Keratinocyte (primary cell): ENCODE measurements at regions not wholly inside any gene's neighbourhood (a gene's known extent, or its start where the extent isn't known, plus 50 kb on each side); places are given as distances from the start of the nearest gene placed in this dataset.

ENCODE experiments used
- DNase-seq: peaks from one replicate; pipeline ENCODE4 v3.0.0-alpha.2; 2011; ENCODE audit warnings: low read depth, missing footprints, low spot score
- FAIRE-seq: peaks from 2 replicates; lab custom pipeline; 2011; peaks lifted over from hg19 to GRCh38; lab: Jason Lieb, UNC
- H2AFZ ChIP-seq: 2 replicates; pipeline ENCODE4 v1.6.0; 2012; ENCODE audit warnings: low read length, control low read depth, inconsistent platforms; ENCODE audit not compliant: control insufficient read depth
- H3K27ac ChIP-seq: 2 replicates; pipeline ENCODE4 v1.5.1; 2011; ENCODE audit warnings: low read length; ENCODE audit not compliant: control insufficient read depth, insufficient read depth
- H3K27me3 ChIP-seq: 3 replicates; pipeline ENCODE4 v1.6.0; 2011; ENCODE audit warnings: low read length; ENCODE audit not compliant: control insufficient read depth, insufficient read depth; ENCODE audit errors: extremely low read depth
- H3K36me3 ChIP-seq, 2 experiments: 2 replicates in 1 of 2; 3 replicates in 1 of 2; pipeline ENCODE4 v1.5.1; 2011; ENCODE audit warnings: low read length in 2 of 2, mild to moderate bottlenecking in 1 of 2; ENCODE audit not compliant: control insufficient read depth in 2 of 2, insufficient read depth in 2 of 2; ENCODE audit errors: extremely low read depth in 1 of 2
- H3K4me1 ChIP-seq: 3 replicates; pipeline ENCODE4 v1.5.1; 2011; ENCODE audit warnings: low read length; ENCODE audit not compliant: control insufficient read depth, insufficient read depth; ENCODE audit errors: extremely low read depth
- H3K4me2 ChIP-seq: 3 replicates; pipeline ENCODE4 v1.6.0; 2011; ENCODE audit warnings: low read depth, low read length; ENCODE audit not compliant: control insufficient read depth, insufficient read depth; ENCODE audit errors: extremely low read depth
- H3K4me3 ChIP-seq, 3 experiments: fragments of 200-600 bp in 1 of 3; sonication (generic) in 1 of 3; 2 replicates in 2 of 3; 3 replicates in 1 of 3; pipeline ENCODE4 v1.5.1; 2011 to 2016; ENCODE audit warnings: low read length in 3 of 3, mild to moderate bottlenecking in 3 of 3, control low read depth in 2 of 3, inconsistent platforms in 1 of 3, low read depth in 1 of 3, mixed read lengths in 1 of 3, mixed run types in 1 of 3, moderate library complexity in 1 of 3; ENCODE audit not compliant: control insufficient read depth in 2 of 3, insufficient read depth in 2 of 3; ENCODE audit errors: extremely low read depth in 1 of 3
- H3K79me2 ChIP-seq: 2 replicates; pipeline ENCODE4 v1.6.0; 2012; ENCODE audit warnings: low read length; ENCODE audit not compliant: control insufficient read depth, insufficient read depth
- H3K9ac ChIP-seq: 3 replicates; pipeline ENCODE4 v1.6.0; 2011; ENCODE audit warnings: low read length; ENCODE audit not compliant: control insufficient read depth, insufficient read depth; ENCODE audit errors: extremely low read depth
- H3K9me1 ChIP-seq: 3 replicates; pipeline ENCODE4 v1.6.0; 2011; ENCODE audit warnings: low read length; ENCODE audit not compliant: control insufficient read depth, insufficient read depth; ENCODE audit errors: extremely low read depth
- H3K9me3 ChIP-seq: 2 replicates; pipeline ENCODE4 v1.5.1; 2012; ENCODE audit warnings: low read depth, low read length; ENCODE audit not compliant: control insufficient read depth
- H4K20me1 ChIP-seq: 3 replicates; pipeline ENCODE4 v1.6.0; 2011; ENCODE audit warnings: low read length; ENCODE audit not compliant: control insufficient read depth, insufficient read depth; ENCODE audit errors: extremely low read depth
- EZH2 ChIP-seq: IDR thresholded peaks from one replicate; pipeline ENCODE4 v1.6.1; 2012; ENCODE audit warnings: inconsistent platforms, mild to moderate bottlenecking, low read length, moderate library complexity
- dilution Hi-C: fragments of 300-500 bp; cut with MboI; formaldehyde crosslinking; loops from one replicate; pipeline ENCODE4 v1.7.0; 2020; ENCODE audit warnings: low sequenced_read_pairs; ENCODE audit not compliant: extremely low pct_ligation_motif_present
- TF ChIP-seq, protein P1 (sequence below), 3 experiments: IDR thresholded peaks in 1 of 3; conservative IDR thresholded peaks in 1 of 3; optimal IDR thresholded peaks in 1 of 3; 2 replicates in 2 of 3; 3 replicates in 1 of 3; pipeline versions ENCODE3 to v1.5.1; 2011; ENCODE audit warnings: low read length in 3 of 3, mild to moderate bottlenecking in 3 of 3, moderate library complexity in 2 of 3, control low read depth in 1 of 3, inconsistent platforms in 1 of 3; ENCODE audit not compliant: insufficient read depth in 2 of 3; ENCODE audit errors: extremely low read depth in 1 of 3

DNA sequence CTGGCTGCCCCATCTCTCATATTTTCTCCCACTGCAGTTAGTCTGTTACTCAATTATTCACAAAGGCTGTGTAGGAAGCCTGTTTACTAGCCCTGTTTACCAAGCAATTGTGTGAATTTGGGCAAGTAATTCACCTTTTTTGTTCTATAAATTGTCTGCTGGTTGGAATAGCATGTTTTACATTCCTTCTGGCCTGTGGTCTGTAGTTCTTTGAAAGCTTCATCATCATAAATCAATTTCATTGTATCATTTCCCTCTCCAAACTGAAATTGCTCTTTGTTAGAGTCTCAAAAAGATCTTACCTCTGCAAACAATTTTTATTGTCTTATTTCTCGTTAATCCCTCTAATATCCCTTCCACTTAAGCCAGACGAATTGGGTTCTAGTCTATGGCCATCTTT, 1059.5 kb upstream of the ADGRL4 start:
- H3K9ac ChIP-seq = no peak overlapping the region
- H3K9me3 ChIP-seq = no peaks in the 10 kb centered on the region
- peak overlapping the region; percentile 41 for H2AFZ ChIP-seq
- FAIRE-seq (no peak), DNase-seq (no peak)
- H3K9me1 ChIP-seq = no peaks in the 10 kb centered on the region
- no peak overlapping the region for H3K27ac ChIP-seq
- TF ChIP-seq EZH2 = no peak
- TF ChIP-seq, protein P1, sequence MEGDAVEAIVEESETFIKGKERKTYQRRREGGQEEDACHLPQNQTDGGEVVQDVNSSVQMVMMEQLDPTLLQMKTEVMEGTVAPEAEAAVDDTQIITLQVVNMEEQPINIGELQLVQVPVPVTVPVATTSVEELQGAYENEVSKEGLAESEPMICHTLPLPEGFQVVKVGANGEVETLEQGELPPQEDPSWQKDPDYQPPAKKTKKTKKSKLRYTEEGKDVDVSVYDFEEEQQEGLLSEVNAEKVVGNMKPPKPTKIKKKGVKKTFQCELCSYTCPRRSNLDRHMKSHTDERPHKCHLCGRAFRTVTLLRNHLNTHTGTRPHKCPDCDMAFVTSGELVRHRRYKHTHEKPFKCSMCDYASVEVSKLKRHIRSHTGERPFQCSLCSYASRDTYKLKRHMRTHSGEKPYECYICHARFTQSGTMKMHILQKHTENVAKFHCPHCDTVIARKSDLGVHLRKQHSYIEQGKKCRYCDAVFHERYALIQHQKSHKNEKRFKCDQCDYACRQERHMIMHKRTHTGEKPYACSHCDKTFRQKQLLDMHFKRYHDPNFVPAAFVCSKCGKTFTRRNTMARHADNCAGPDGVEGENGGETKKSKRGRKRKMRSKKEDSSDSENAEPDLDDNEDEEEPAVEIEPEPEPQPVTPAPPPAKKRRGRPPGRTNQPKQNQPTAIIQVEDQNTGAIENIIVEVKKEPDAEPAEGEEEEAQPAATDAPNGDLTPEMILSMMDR (optimal IDR thresholded peaks at IDR 0.05 in 1 of 3, IDR thresholded peaks at IDR 0.05 in 1 of 3, conservative IDR thresholded peaks at IDR 0.05 in 1 of 3; ENCODE audit: extremely low read depth in 1 of 3, insufficient read depth in 2 of 3, low read length in 3 of 3) = no peak
- H3K79me2 ChIP-seq = no peaks in the 10 kb centered on the region
- H3K4me2 ChIP-seq = no peak overlapping the region
- no peaks in the 10 kb centered on the region for H4K20me1 ChIP-seq
- H3K36me3 ChIP-seq = no peaks in the 10 kb centered on the region
- dilution Hi-C loops = no loop called here
- no peak overlapping the region for H3K4me3 ChIP-seq
- no peaks in the 10 kb centered on the region for H3K27me3 ChIP-seq
- H3K4me1 ChIP-seq = peaks cover 7% of the 10 kb centered on the region

DNA sequence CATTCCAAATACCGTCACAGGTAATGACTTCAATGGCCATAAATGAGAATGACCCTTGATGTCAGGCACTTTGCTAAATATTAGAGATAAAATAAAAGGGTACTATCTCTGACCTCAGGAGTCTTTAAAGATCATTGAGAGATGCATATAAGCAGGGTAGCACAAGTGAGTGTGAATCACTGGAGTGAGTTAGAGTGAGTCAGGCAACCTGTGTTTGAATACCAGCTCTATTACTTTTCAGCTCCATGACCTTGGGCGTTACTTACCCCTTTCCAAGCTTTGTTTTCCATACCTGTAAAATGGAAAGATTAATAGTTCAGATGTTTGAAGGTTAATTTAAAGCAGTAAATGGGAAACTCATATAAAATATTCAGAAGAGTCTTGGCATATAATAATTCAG, 1058.0 kb upstream of the ADGRL4 start:
- dilution Hi-C loops = no loop called here
- H2AFZ ChIP-seq = peak overlapping the region; percentile 33
- H3K9ac ChIP-seq = no peak overlapping the region
- no peak overlapping the region for H3K4me2 ChIP-seq
- H3K27me3 ChIP-seq = no peaks in the 10 kb centered on the region
- DNase-seq = peak; percentile 28
- no peaks in the 10 kb centered on the region for H3K9me1 ChIP-seq
- H3K36me3 ChIP-seq = no peaks in the 10 kb centered on the region
- H3K27ac ChIP-seq = no peak overlapping the region
- no peaks in the 10 kb centered on the region for H3K9me3 ChIP-seq
- no peak for TF ChIP-seq EZH2
- TF ChIP-seq, protein P1 (optimal IDR thresholded peaks at IDR 0.05 in 1 of 3, IDR thresholded peaks at IDR 0.05 in 1 of 3, conservative IDR thresholded peaks at IDR 0.05 in 1 of 3; ENCODE audit: extremely low read depth in 1 of 3, insufficient read depth in 2 of 3, low read length in 3 of 3) = no peak
- peak; percentile 36 for FAIRE-seq
- peaks cover 7% of the 10 kb centered on the region for H3K4me1 ChIP-seq
- H4K20me1 ChIP-seq = no peaks in the 10 kb centered on the region
- no peaks in the 10 kb centered on the region for H3K79me2 ChIP-seq
- no peak overlapping the region for H3K4me3 ChIP-seq
